HG03565 (cell line): ENCODE measurements at regions not wholly inside any gene's neighbourhood (a gene's known extent, or its start where the extent isn't known, plus 50 kb on each side); places are given as distances from the start of the nearest gene placed in this dataset.

Source experiments
- ATAC-seq: cut with Tn5 transposase; IDR thresholded peaks from one replicate; pipeline ENCODE4 v1.9.1; 2021; ENCODE audit warnings: mild to moderate bottlenecking, moderate library complexity; ENCODE audit not compliant: unreplicated experiment

GRCh38 chr6:98107801-98108200 lies 726.6 kb upstream of the POU3F2 start:
- no peak for ATAC-seq

GRCh38 chr6:98116455-98116854 lies 717.9 kb upstream of the POU3F2 start:
- ATAC-seq, result no peak

- no peak for ATAC-seq
Observed at GRCh38 chr6:98117068-98117467, 717.3 kb upstream of the POU3F2 start.

GRCh38 chr6:98118397-98119045 lies 715.9 kb upstream of the POU3F2 start:
- ATAC-seq, result no peak

- no peak for ATAC-seq
Observed at GRCh38 chr6:98124171-98124570, 710.2 kb upstream of the POU3F2 start.

GRCh38 chr6:98131290-98131990 lies 702.9 kb upstream of the POU3F2 start:
- ATAC-seq, result no peak

GRCh38 chr6:98136333-98136732 lies 698.0 kb upstream of the POU3F2 start:
- ATAC-seq, result no peak

- ATAC-seq, result no peak
Observed at GRCh38 chr6:98137391-98137790, 697.0 kb upstream of the POU3F2 start.

- no peak for ATAC-seq
Observed at GRCh38 chr6:98142839-98143238, 691.5 kb upstream of the POU3F2 start.

- no peak for ATAC-seq
Observed at GRCh38 chr6:98146656-98147055, 687.7 kb upstream of the POU3F2 start.

GRCh38 chr6:98156580-98156979 lies 677.8 kb upstream of the POU3F2 start:
- ATAC-seq, result no peak

GRCh38 chr6:98179606-98180005 lies 654.8 kb upstream of the POU3F2 start:
- ATAC-seq, result no peak

- no peak for ATAC-seq
Observed at GRCh38 chr6:98200084-98200483, 634.3 kb upstream of the POU3F2 start.

- ATAC-seq, result no peak
Observed at GRCh38 chr6:98203170-98203806, 631.1 kb upstream of the POU3F2 start.

GRCh38 chr6:98212468-98212867 lies 621.9 kb upstream of the POU3F2 start:
- no peak for ATAC-seq

GRCh38 chr6:98215531-98215930 lies 618.8 kb upstream of the POU3F2 start:
- ATAC-seq, result no peak

GRCh38 chr6:98230250-98230649 lies 604.1 kb upstream of the POU3F2 start:
- no peak for ATAC-seq

- ATAC-seq, result no peak
Observed at GRCh38 chr6:98239057-98239456, 595.3 kb upstream of the POU3F2 start.

- no peak for ATAC-seq
Observed at GRCh38 chr6:98241630-98242029, 592.7 kb upstream of the POU3F2 start.

- no peak for ATAC-seq
Observed at GRCh38 chr6:98254624-98255023, 579.8 kb upstream of the POU3F2 start.

GRCh38 chr6:98260382-98260781 lies 574.0 kb upstream of the POU3F2 start:
- no peak for ATAC-seq

- no peak for ATAC-seq
Observed at GRCh38 chr6:98272060-98272459, 562.3 kb upstream of the POU3F2 start.
